Gastroesophageal sphincter (tissue), 3 donors: ENCODE measurements at regions not wholly inside any gene's neighbourhood (a gene's known extent, or its start where the extent isn't known, plus 50 kb on each side); places are given as distances from the start of the nearest gene placed in this dataset.

ENCODE experiments used
- POLR2AphosphoS5 ChIP-seq: sonication (generic); formaldehyde crosslinking; IDR thresholded peaks from one replicate; pipeline ENCODE4 v1.6.1; 2017; ENCODE audit warnings: antibody characterized with exemption
- TF ChIP-seq, protein P1 (sequence below), 4 experiments: fragments of 200-600 bp in 2 of 4; fragments of 450-650 bp in 2 of 4; sonication (generic) in 1 of 4; IDR thresholded peaks; one replicate each; pipeline ENCODE4 v1.5.1; 2017 to 2019; ENCODE audit warnings: antibody characterized with exemption in 4 of 4, mild to moderate bottlenecking in 2 of 4, moderate library complexity in 2 of 4

DNA sequence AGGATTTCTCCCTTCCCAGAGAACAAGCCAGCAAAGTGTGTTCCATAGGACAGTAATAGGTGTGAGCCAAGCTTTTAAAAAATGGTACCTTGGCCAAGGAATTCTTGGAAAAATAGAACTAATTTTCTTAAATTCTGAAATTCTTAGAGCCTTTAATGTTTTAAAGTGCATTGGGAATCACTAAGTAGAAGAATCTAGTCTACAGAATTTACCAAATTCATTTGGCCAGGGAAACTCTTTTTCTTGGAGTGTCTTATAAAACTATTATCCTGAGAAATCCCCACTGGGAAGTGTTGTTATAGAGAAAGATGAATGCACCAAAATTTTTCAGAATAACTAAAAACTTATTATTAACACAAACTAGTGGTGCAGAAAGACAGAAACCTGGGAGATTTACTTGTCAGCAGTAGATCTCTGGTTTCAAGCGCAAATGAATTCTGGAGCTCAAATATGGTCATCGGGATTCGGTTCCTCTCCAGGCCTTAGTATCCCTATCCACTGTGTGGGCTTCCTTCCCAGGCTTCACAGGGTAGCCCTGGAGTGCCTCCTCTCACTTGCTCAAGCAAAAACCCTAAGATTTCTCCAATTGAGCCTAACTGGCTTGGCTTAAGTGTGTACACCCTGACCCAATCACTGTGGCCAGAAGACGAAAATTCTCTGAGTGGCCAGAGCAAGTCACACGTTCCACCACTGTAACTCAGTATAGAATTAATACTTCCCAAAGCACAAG, 217.8 kb downstream of the CHD9NB start:
- TF ChIP-seq POLR2AphosphoS5: no peak
- TF ChIP-seq, protein P1, sequence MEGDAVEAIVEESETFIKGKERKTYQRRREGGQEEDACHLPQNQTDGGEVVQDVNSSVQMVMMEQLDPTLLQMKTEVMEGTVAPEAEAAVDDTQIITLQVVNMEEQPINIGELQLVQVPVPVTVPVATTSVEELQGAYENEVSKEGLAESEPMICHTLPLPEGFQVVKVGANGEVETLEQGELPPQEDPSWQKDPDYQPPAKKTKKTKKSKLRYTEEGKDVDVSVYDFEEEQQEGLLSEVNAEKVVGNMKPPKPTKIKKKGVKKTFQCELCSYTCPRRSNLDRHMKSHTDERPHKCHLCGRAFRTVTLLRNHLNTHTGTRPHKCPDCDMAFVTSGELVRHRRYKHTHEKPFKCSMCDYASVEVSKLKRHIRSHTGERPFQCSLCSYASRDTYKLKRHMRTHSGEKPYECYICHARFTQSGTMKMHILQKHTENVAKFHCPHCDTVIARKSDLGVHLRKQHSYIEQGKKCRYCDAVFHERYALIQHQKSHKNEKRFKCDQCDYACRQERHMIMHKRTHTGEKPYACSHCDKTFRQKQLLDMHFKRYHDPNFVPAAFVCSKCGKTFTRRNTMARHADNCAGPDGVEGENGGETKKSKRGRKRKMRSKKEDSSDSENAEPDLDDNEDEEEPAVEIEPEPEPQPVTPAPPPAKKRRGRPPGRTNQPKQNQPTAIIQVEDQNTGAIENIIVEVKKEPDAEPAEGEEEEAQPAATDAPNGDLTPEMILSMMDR (IDR thresholded peaks at IDR 0.05): no peak
